GM18502 (cell line): ENCODE measurements at regions not wholly inside any gene's neighbourhood (a gene's known extent, or its start where the extent isn't known, plus 50 kb on each side); places are given as distances from the start of the nearest gene placed in this dataset.
A peak's percentile ranks its signal among the peaks of the same experiment; 100 is the strongest.
"Not testable (repeated sequence)": the region's sequence is repeated elsewhere in the genome, so short reads cannot be mapped to it uniquely, and the experiment has no call there.

Experiments
- ATAC-seq: cut with Tn5 transposase; IDR thresholded peaks from one replicate; pipeline ENCODE4 v1.9.1; 2021; ENCODE audit warnings: mild to moderate bottlenecking; ENCODE audit not compliant: unreplicated experiment, poor library complexity

- no peak for ATAC-seq
Measured at GRCh38 chr12:67099858-67100257, 169.3 kb upstream of the CAND1 start.

GRCh38 chr12:67103521-67103920 is 165.6 kb upstream of the CAND1 start:
- ATAC-seq: no peak

GRCh38 chr12:67107235-67107634 is 161.9 kb upstream of the CAND1 start:
- no peak for ATAC-seq

- no peak for ATAC-seq
Measured at GRCh38 chr12:67107751-67108269, 161.3 kb upstream of the CAND1 start.

DNA sequence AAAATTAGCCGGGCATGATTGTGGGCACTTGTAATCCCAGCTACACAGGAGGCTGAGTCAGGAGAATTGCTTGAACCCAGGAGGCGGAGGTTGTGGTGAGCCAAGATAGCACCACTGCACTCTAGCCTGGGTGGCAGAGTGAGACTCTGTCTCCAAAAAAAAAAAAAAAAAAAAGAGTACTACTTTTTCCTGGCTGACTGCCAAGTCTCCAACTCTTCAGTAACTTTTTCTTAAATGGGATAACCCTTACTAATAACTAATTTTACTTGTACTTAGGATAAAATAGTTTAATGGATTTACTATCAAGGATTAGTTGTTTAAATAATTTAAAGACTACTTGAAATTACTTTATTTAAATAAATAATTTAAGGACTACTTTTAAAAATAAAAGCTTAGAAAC is 158.8 kb upstream of the CAND1 start:
- ATAC-seq: not testable (repeated sequence)

GRCh38 chr12:67111182-67111581 is 158.0 kb upstream of the CAND1 start:
- ATAC-seq: no peak

GRCh38 chr12:67112586-67112985 is 156.6 kb upstream of the CAND1 start:
- no peak for ATAC-seq

DNA sequence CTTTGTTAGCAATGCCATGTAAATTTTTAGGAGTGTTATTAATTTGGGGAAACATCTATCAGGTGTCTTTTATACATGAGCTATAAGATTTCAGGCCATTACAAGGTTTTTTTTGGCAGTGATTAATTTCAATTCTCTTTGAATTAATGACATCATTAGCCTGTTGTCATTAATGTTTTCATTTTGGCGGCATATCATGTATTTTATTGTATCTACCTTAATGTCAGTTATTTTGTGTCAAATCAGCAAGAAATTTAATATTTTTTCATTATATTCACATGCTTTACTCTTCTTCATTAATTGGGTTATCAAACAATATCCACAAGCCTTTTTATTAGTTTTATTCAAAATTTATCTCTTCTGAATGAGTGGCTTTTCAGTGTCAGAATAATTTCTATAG is 153.0 kb upstream of the CAND1 start:
- ATAC-seq: no peak

DNA sequence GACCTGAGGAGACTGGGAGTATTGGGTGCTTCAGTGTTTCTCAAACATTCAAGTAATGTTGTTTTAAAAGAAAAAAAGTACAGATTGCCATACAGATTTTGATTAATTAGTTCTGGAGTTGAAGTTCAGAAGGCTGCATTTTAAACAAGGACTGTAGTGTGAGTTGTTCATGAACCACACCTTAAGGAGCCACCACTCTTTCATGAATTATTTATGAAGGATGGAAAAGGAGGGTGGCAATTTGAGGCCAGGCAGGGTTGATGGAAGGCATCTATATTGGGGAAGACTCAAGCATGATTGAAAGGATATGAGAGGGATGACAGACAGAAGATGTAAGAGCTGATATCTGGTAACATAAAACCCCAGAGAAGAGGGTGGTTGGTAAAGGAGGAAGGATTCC is 146.6 kb upstream of the CAND1 start:
- ATAC-seq: no peak

DNA sequence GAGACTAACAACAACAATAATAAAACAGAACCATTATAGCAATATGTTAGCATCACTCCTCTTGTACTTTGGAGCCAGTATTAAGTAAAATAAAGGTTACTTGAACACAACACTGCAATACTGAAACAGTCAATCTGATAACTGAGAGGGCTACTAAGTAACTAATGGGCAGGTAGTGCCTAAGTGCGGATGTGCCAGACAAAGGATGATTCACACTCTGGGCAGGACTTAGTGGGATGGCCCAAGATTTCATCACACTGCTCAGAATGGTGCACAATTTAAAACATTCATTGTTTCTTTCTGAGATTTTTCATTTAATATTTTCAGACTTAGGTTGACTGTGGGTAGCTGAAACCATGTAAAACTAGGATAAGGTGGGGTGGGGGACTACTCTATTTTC is 131.9 kb upstream of the CAND1 start:
- ATAC-seq: no peak

GRCh38 chr12:67141296-67142018 is 127.7 kb upstream of the CAND1 start:
- ATAC-seq: no peak

- no peak for ATAC-seq
Measured at GRCh38 chr12:67145692-67146091, 123.5 kb upstream of the CAND1 start.

- no peak for ATAC-seq
Measured at GRCh38 chr12:67147030-67147429, 122.1 kb upstream of the CAND1 start.

DNA sequence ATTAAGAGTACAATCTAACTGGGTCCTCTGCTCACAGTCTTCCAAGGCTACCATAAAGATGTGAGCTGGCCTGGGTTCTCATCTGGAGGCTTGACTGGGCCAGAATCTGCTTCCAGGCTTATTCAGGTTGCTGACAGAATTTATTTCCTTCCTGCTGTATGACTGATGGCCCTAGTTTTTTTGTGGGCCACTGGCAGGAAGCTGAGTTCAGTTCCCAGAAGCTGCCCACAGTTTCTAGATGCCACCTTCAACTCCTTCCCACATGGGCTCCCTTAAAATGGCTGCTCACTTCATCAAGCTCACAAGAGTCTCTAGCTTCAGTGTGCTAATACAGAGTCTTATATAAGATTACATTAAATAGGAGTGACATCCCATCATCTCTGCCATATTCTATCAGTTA is 121.7 kb upstream of the CAND1 start:
- no peak for ATAC-seq

GRCh38 chr12:67148265-67148664 is 120.9 kb upstream of the CAND1 start:
- no peak for ATAC-seq

DNA sequence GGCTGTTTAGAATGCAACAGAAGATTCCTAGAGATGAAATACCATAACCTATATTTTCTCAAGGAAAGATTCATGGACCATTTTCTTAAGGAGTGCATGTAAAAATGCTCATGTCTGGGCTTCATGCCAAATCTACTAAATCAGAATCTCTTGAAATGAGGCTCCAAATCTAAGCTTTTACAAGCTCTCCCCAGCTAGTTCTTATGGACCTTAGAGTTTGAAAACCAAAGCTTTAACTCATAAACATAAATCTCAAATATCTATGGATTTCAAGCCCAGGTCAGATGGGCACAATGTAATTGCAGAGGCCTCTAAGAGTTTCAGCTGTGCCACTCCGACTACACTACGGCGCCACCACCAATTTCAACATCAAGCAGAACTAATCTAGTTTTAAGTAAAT is 117.3 kb upstream of the CAND1 start:
- no peak for ATAC-seq

- no peak for ATAC-seq
Measured at GRCh38 chr12:67152451-67152850, 116.7 kb upstream of the CAND1 start.

GRCh38 chr12:67154901-67155300 is 114.3 kb upstream of the CAND1 start:
- no peak for ATAC-seq

DNA sequence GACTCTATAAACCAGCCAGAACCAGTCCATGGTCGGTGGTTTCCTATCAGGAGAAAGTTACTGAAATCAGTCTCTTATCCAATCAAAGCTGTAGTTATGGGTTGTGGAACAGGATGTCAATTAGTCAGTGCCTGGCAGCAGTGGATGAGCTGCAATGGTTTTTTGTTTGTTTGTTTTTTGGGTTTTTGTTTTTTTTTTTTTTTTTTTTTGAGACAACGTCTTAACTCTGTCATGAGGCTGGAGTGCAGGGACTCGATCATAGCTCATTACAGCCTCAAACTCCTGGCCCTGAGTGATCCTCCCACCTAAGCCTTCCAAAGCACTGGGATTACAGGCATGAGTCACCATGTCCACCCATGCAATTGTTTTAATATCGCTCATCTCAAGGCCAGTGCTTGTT is 113.3 kb upstream of the CAND1 start:
- no peak for ATAC-seq

DNA sequence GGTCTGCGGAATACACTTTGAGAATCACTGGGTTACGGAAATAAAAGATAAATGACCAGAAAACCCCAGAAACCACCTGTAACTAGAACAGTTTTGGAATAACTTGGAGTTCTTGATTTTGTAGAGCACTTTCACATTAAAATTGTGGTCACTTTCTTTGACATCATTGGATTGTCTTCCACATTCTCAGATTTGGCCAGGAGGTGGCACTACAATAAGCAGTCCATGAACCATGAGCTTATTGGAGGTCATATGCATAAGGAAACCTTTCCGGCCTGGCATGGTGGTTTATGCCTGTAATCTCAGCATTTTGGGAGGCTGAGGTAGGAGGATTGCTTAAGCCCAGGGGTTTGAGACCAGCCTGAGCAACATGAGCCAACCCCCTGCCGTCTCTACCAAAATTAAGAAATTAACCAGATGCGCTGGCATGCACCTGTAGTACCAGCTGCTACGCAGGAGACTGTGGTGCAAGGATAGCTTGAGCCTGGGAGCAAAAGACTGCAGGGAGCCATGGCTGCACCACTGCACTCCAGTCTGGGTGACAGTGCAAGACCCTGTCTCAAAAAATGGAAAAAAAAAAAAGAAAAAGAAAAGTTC is 107.7 kb upstream of the CAND1 start:
- peak; percentile 75 for ATAC-seq

- ATAC-seq: no peak
Measured at GRCh38 chr12:67173258-67173657, 95.9 kb upstream of the CAND1 start.

DNA sequence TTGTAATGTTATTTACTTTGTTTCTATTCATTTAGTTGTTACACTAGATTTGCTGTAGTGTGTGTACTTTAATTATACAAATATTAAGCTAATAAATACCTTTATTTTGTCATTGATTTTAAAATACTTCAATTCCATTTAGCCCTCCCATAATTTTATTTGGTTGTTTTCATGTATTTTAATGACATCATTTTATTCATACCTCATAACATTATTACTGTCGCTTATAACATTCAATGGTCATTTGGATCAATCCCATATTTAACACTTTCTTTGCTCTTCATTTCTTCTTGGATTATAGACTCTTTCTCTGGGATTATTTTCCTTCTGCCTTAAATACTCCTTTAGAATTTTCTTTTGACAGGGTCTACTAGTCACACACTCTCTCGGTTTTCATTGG is 86.6 kb upstream of the CAND1 start:
- no peak for ATAC-seq
